Dendritic cell treated with granulocyte-macrophage colony-stimulating factor and Interleukin-4, amounts not matched to agents 40 ng/mL and 50 ng/mL, for 4 days (primary cell): ENCODE measurements at regions not wholly inside any gene's neighbourhood (a gene's known extent, or its start where the extent isn't known, plus 50 kb on each side); places are given as distances from the start of the nearest gene placed in this dataset.
"Not testable (repeated sequence)": the region's sequence is repeated elsewhere in the genome, so short reads cannot be mapped to it uniquely, and the experiment has no call there.

ENCODE experiments used
- H3K27ac Mint-ChIP-seq: one replicate; pipeline ENCODE4 v1.8.0; 2022; ENCODE audit warnings: mild to moderate bottlenecking, mixed read lengths
- H3K27me3 Mint-ChIP-seq: one replicate; pipeline ENCODE4 v1.8.0; 2022; ENCODE audit warnings: mild to moderate bottlenecking, mixed read lengths
- H3K36me3 Mint-ChIP-seq: one replicate; pipeline ENCODE4 v1.8.0; 2022; ENCODE audit warnings: low read depth, mixed read lengths
- H3K4me1 Mint-ChIP-seq: one replicate; pipeline ENCODE4 v1.8.0; 2022; ENCODE audit warnings: low read depth, mixed read lengths
- H3K4me3 Mint-ChIP-seq: one replicate; pipeline ENCODE4 v1.8.0; 2022; ENCODE audit warnings: mild to moderate bottlenecking, moderate library complexity, mixed read lengths
- H3K9me3 Mint-ChIP-seq: one replicate; pipeline ENCODE4 v1.8.0; 2022; ENCODE audit warnings: mixed read lengths
- intact Hi-C: fragments of 100-400 bp; cut with micrococcal nuclease; formaldehyde crosslinking; loops from one replicate; pipeline ENCODE4 v1.15.0; 2022

GRCh38 chr5:92181656-92182055 lies 798.5 kb upstream of the ARRDC3 start:
- intact Hi-C loops = no loop called here
- Mint-ChIP-seq H3K27me3 (no peaks in the 10 kb centered on the region), H3K4me1 (no peaks in the 10 kb centered on the region), H3K9me3 (no peaks in the 10 kb centered on the region), H3K36me3 (no peaks in the 10 kb centered on the region), H3K27ac (no peak overlapping the region), H3K4me3 (no peak overlapping the region)

GRCh38 chr5:92180391-92180790 lies 797.3 kb upstream of the ARRDC3 start:
- Mint-ChIP-seq H3K27ac (no peak overlapping the region), H3K27me3 (no peaks in the 10 kb centered on the region), H3K4me1 (no peaks in the 10 kb centered on the region), H3K9me3 (no peaks in the 10 kb centered on the region), H3K36me3 (no peaks in the 10 kb centered on the region), H3K4me3 (no peak overlapping the region)
- intact Hi-C loops = no loop called here

- no peaks in the 10 kb centered on the region for H3K36me3 Mint-ChIP-seq
- intact Hi-C loops = no loop called here
- H3K9me3 Mint-ChIP-seq = no peaks in the 10 kb centered on the region
- no peaks in the 10 kb centered on the region for H3K4me1 Mint-ChIP-seq
- H3K27me3 Mint-ChIP-seq = no peaks in the 10 kb centered on the region
- H3K4me3 Mint-ChIP-seq = no peak overlapping the region
- no peak overlapping the region for H3K27ac Mint-ChIP-seq
These were observed 796.5 kb upstream of the ARRDC3 start for GRCh38 chr5:92179651-92180050.

- H3K9me3 Mint-ChIP-seq = no peaks in the 10 kb centered on the region
- H3K36me3 Mint-ChIP-seq = no peaks in the 10 kb centered on the region
- H3K27me3 Mint-ChIP-seq = no peaks in the 10 kb centered on the region
- H3K27ac Mint-ChIP-seq = no peak overlapping the region
- H3K4me3 Mint-ChIP-seq = no peak overlapping the region
- intact Hi-C loops = no loop called here
- no peaks in the 10 kb centered on the region for H3K4me1 Mint-ChIP-seq
These were observed 794.9 kb upstream of the ARRDC3 start for GRCh38 chr5:92177926-92178487.

GRCh38 chr5:92163906-92164305 lies 780.8 kb upstream of the ARRDC3 start:
- no peaks in the 10 kb centered on the region for H3K4me1 Mint-ChIP-seq
- H3K9me3 Mint-ChIP-seq = peaks cover 12% of the 10 kb centered on the region
- no peaks in the 10 kb centered on the region for H3K27me3 Mint-ChIP-seq
- intact Hi-C loops = no loop called here
- H3K4me3 Mint-ChIP-seq = no peak overlapping the region
- no peak overlapping the region for H3K27ac Mint-ChIP-seq
- H3K36me3 Mint-ChIP-seq = no peaks in the 10 kb centered on the region

- Mint-ChIP-seq H3K4me3 (no peak overlapping the region), H3K9me3 (no peaks in the 10 kb centered on the region), H3K27ac (no peak overlapping the region), H3K27me3 (no peaks in the 10 kb centered on the region), H3K4me1 (no peaks in the 10 kb centered on the region), H3K36me3 (no peaks in the 10 kb centered on the region)
- intact Hi-C loops = no loop called here
These were observed 764.7 kb upstream of the ARRDC3 start for GRCh38 chr5:92147798-92148197.

GRCh38 chr5:92147266-92147665 lies 764.1 kb upstream of the ARRDC3 start:
- intact Hi-C loops = no loop called here
- Mint-ChIP-seq H3K36me3 (no peaks in the 10 kb centered on the region), H3K4me3 (no peak overlapping the region), H3K27ac (no peak overlapping the region), H3K4me1 (no peaks in the 10 kb centered on the region), H3K27me3 (no peaks in the 10 kb centered on the region), H3K9me3 (no peaks in the 10 kb centered on the region)

- Mint-ChIP-seq H3K36me3 (no peaks in the 10 kb centered on the region), H3K27me3 (no peaks in the 10 kb centered on the region), H3K4me3 (no peak overlapping the region), H3K27ac (no peak overlapping the region), H3K4me1 (no peaks in the 10 kb centered on the region), H3K9me3 (peaks cover 10% of the 10 kb centered on the region)
- intact Hi-C loops = no loop called here
These were observed 762.7 kb upstream of the ARRDC3 start for GRCh38 chr5:92145852-92146251.

- Mint-ChIP-seq H3K27ac (no peak overlapping the region), H3K4me3 (no peak overlapping the region), H3K4me1 (no peaks in the 10 kb centered on the region), H3K36me3 (no peaks in the 10 kb centered on the region), H3K9me3 (peaks cover 16% of the 10 kb centered on the region), H3K27me3 (no peaks in the 10 kb centered on the region)
- intact Hi-C loops = no loop called here
These were observed 761.7 kb upstream of the ARRDC3 start for GRCh38 chr5:92144824-92145223.

GRCh38 chr5:92132294-92132908 lies 749.3 kb upstream of the ARRDC3 start:
- H3K36me3 Mint-ChIP-seq, intact Hi-C loops, H3K9me3 Mint-ChIP-seq, H3K27ac Mint-ChIP-seq, H3K27me3 Mint-ChIP-seq, H3K4me1 Mint-ChIP-seq, H3K4me3 Mint-ChIP-seq: not testable (repeated sequence)

- H3K27ac Mint-ChIP-seq = no peak overlapping the region
- no peaks in the 10 kb centered on the region for H3K9me3 Mint-ChIP-seq
- no peaks in the 10 kb centered on the region for H3K36me3 Mint-ChIP-seq
- no peaks in the 10 kb centered on the region for H3K4me1 Mint-ChIP-seq
- no peaks in the 10 kb centered on the region for H3K27me3 Mint-ChIP-seq
- no peak overlapping the region for H3K4me3 Mint-ChIP-seq
- intact Hi-C loops = no loop called here
These were observed 743.1 kb upstream of the ARRDC3 start for GRCh38 chr5:92126182-92126581.

GRCh38 chr5:92119110-92119509 lies 736.0 kb upstream of the ARRDC3 start:
- H3K27ac Mint-ChIP-seq = no peak overlapping the region
- no peak overlapping the region for H3K4me3 Mint-ChIP-seq
- no peaks in the 10 kb centered on the region for H3K9me3 Mint-ChIP-seq
- intact Hi-C loops = no loop called here
- H3K4me1 Mint-ChIP-seq = no peaks in the 10 kb centered on the region
- no peaks in the 10 kb centered on the region for H3K27me3 Mint-ChIP-seq
- no peaks in the 10 kb centered on the region for H3K36me3 Mint-ChIP-seq

GRCh38 chr5:92106808-92107207 lies 723.7 kb upstream of the ARRDC3 start:
- intact Hi-C loops = no loop called here
- Mint-ChIP-seq H3K4me3 (no peak overlapping the region), H3K27ac (no peak overlapping the region), H3K27me3 (no peaks in the 10 kb centered on the region), H3K4me1 (no peaks in the 10 kb centered on the region), H3K36me3 (no peaks in the 10 kb centered on the region), H3K9me3 (no peaks in the 10 kb centered on the region)

GRCh38 chr5:92104126-92104525 lies 721.0 kb upstream of the ARRDC3 start:
- Mint-ChIP-seq H3K4me1 (no peaks in the 10 kb centered on the region), H3K36me3 (no peaks in the 10 kb centered on the region), H3K27ac (no peak overlapping the region), H3K27me3 (no peaks in the 10 kb centered on the region), H3K9me3 (no peaks in the 10 kb centered on the region), H3K4me3 (no peak overlapping the region)
- intact Hi-C loops = no loop called here

GRCh38 chr5:92102313-92102712 lies 719.2 kb upstream of the ARRDC3 start:
- Mint-ChIP-seq H3K27me3 (no peaks in the 10 kb centered on the region), H3K36me3 (no peaks in the 10 kb centered on the region), H3K4me1 (no peaks in the 10 kb centered on the region), H3K4me3 (no peak overlapping the region), H3K27ac (no peak overlapping the region), H3K9me3 (no peaks in the 10 kb centered on the region)
- intact Hi-C loops = no loop called here
